ENCODE measurements at regions not wholly inside any gene's neighbourhood (a gene's known extent, or its start where the extent isn't known, plus 50 kb on each side); places are given as distances from the start of the nearest gene placed in this dataset.

DNA sequence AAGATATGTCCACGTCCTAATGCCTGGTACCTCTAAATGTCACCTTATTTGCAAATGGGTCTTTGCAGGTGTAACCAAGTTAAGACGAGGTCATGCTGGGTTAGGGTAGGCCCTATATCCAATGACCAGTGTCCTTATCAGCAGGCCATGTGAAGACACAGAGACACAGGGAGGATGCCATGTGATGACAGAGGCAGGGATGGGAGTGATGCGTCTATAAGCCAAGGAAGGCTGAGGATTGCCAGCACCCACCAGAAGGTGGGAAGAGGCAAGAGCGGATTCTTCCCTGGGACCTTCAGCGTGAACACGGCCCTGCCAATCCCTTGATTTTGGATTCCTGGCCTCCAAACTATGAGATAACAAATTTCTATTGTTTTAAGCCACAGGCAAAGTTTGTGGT, 123.4 kb upstream of the CXCL14 start:
- no peak overlapping the region for H3K27ac ChIP-seq (ENCODE audit: low read depth, low read length)
- no peaks in the 10 kb centered on the region for H3K9me3 ChIP-seq (ENCODE audit: control insufficient read depth, insufficient read depth, low read depth, low read length)
- no peak overlapping the region for H3K4me3 ChIP-seq (ENCODE audit: low read depth, low read length)
- H3K27me3 ChIP-seq (ENCODE audit: control insufficient read depth, insufficient read depth, low read length) = no peaks in the 10 kb centered on the region; the same call in 1 of the 2 replicates
- H3K4me1 ChIP-seq (ENCODE audit: control insufficient read depth, insufficient read depth, low read length) = peaks cover 5% of the 10 kb centered on the region; the same call in 1 of the 2 replicates
- no peak overlapping the region for H3K9ac ChIP-seq (ENCODE audit: low read length)
- H3K36me3 ChIP-seq (ENCODE audit: control insufficient read depth, insufficient read depth, low read length) = no peaks in the 10 kb centered on the region

DNA sequence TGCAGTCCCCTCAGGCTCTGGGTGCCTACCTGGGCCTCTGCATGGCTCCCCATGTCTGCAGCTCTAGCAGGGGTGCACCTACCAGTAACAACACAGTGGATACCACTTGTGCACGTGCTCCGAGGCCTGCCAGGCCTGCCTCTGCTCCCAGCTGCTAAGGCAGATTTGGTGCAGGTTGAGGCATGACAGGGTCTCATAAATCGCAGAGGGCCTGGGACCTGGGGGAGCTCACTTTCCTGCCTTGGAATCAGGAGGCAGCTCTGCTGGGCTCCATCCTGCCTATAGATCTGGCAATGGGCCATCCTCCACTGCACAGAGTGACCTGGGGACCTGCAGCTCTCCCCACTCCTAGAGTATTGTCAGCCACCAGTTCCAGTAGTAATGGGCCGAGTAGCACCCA, 121.9 kb upstream of the CXCL14 start:
- Histone ChIP-seq H3K4me1 (ENCODE audit: control insufficient read depth, insufficient read depth, low read length) (peaks cover 5% of the 10 kb centered on the region; the same call in 1 of the 2 replicates), H3K9ac (ENCODE audit: low read length) (no peak overlapping the region), H3K4me3 (ENCODE audit: low read depth, low read length) (no peak overlapping the region), H3K36me3 (ENCODE audit: control insufficient read depth, insufficient read depth, low read length) (no peaks in the 10 kb centered on the region), H3K9me3 (ENCODE audit: control insufficient read depth, insufficient read depth, low read depth, low read length) (no peaks in the 10 kb centered on the region), H3K27ac (ENCODE audit: low read depth, low read length) (no peak overlapping the region), H3K27me3 (ENCODE audit: control insufficient read depth, insufficient read depth, low read length) (no peaks in the 10 kb centered on the region; the same call in 1 of the 2 replicates)

- no peak overlapping the region for H3K27ac ChIP-seq (ENCODE audit: low read depth, low read length)
- no peaks in the 10 kb centered on the region for H3K9me3 ChIP-seq (ENCODE audit: control insufficient read depth, insufficient read depth, low read depth, low read length)
- H3K4me3 ChIP-seq (ENCODE audit: low read depth, low read length) = no peak overlapping the region
- no peak overlapping the region for H3K9ac ChIP-seq (ENCODE audit: low read length)
- H3K27me3 ChIP-seq (ENCODE audit: control insufficient read depth, insufficient read depth, low read length) = no peaks in the 10 kb centered on the region; the same call in 1 of the 2 replicates
- no peaks in the 10 kb centered on the region for H3K4me1 ChIP-seq (ENCODE audit: control insufficient read depth, insufficient read depth, low read length)
- no peaks in the 10 kb centered on the region for H3K36me3 ChIP-seq (ENCODE audit: control insufficient read depth, insufficient read depth, low read length)
These were observed 119.2 kb upstream of the CXCL14 start for GRCh38 chr5:135697959-135698345.

GRCh38 chr5:135697251-135697958, 118.6 kb upstream of the CXCL14 start:
- H3K27ac ChIP-seq (ENCODE audit: low read depth, low read length) = no peak overlapping the region
- H3K4me3 ChIP-seq (ENCODE audit: low read depth, low read length) = no peak overlapping the region
- H3K4me1 ChIP-seq (ENCODE audit: control insufficient read depth, insufficient read depth, low read length) = no peaks in the 10 kb centered on the region
- no peaks in the 10 kb centered on the region; the same call in 1 of the 2 replicates for H3K27me3 ChIP-seq (ENCODE audit: control insufficient read depth, insufficient read depth, low read length)
- no peak overlapping the region for H3K9ac ChIP-seq (ENCODE audit: low read length)
- no peaks in the 10 kb centered on the region for H3K9me3 ChIP-seq (ENCODE audit: control insufficient read depth, insufficient read depth, low read depth, low read length)
- no peaks in the 10 kb centered on the region for H3K36me3 ChIP-seq (ENCODE audit: control insufficient read depth, insufficient read depth, low read length)

DNA sequence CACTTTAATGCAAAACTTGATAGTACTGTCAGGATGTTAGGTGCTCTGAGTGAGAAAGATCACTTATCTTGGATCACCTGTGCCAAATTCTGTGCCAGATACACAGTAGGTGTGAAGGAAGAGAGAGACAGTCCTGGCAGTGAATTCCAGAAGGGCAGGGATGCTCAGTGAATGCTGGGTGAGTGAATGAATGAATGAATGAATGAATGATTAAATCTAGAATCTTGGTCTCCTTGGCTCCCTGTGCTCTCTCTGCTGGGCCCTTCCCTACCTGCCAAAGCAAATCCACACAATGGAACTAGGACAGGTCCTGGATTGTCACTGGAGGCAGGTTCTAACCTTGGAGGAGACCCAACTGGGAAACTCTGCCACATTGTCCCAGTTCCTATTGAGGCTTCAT, 117.5 kb upstream of the CXCL14 start:
- H3K27me3 ChIP-seq (ENCODE audit: control insufficient read depth, insufficient read depth, low read length) = no peaks in the 10 kb centered on the region; the same call in 1 of the 2 replicates

GRCh38 chr5:135695656-135696313, 117.0 kb upstream of the CXCL14 start:
- Histone ChIP-seq H3K27ac (ENCODE audit: low read depth, low read length) (no peak overlapping the region), H3K4me1 (ENCODE audit: control insufficient read depth, insufficient read depth, low read length) (no peaks in the 10 kb centered on the region), H3K4me3 (ENCODE audit: low read depth, low read length) (no peak overlapping the region), H3K9ac (ENCODE audit: low read length) (no peak overlapping the region), H3K36me3 (ENCODE audit: control insufficient read depth, insufficient read depth, low read length) (no peaks in the 10 kb centered on the region), H3K9me3 (ENCODE audit: control insufficient read depth, insufficient read depth, low read depth, low read length) (no peaks in the 10 kb centered on the region), H3K27me3 (ENCODE audit: control insufficient read depth, insufficient read depth, low read length) (no peaks in the 10 kb centered on the region; the same call in 1 of the 2 replicates)

More for the DNA sequence above, 117.5 kb upstream of the CXCL14 start:
- Histone ChIP-seq H3K27ac (ENCODE audit: low read depth, low read length) (no peak overlapping the region), H3K4me1 (ENCODE audit: control insufficient read depth, insufficient read depth, low read length) (no peaks in the 10 kb centered on the region), H3K9me3 (ENCODE audit: control insufficient read depth, insufficient read depth, low read depth, low read length) (no peaks in the 10 kb centered on the region), H3K36me3 (ENCODE audit: control insufficient read depth, insufficient read depth, low read length) (no peaks in the 10 kb centered on the region), H3K9ac (ENCODE audit: low read length) (no peak overlapping the region), H3K4me3 (ENCODE audit: low read depth, low read length) (no peak overlapping the region)

GRCh38 chr5:135694906-135695305, 116.1 kb upstream of the CXCL14 start:
- no peak overlapping the region for H3K4me3 ChIP-seq (ENCODE audit: low read depth, low read length)
- no peaks in the 10 kb centered on the region for H3K9me3 ChIP-seq (ENCODE audit: control insufficient read depth, insufficient read depth, low read depth, low read length)
- H3K9ac ChIP-seq (ENCODE audit: low read length) = no peak overlapping the region
- no peaks in the 10 kb centered on the region for H3K4me1 ChIP-seq (ENCODE audit: control insufficient read depth, insufficient read depth, low read length)
- no peaks in the 10 kb centered on the region; the same call in 1 of the 2 replicates for H3K27me3 ChIP-seq (ENCODE audit: control insufficient read depth, insufficient read depth, low read length)
- H3K36me3 ChIP-seq (ENCODE audit: control insufficient read depth, insufficient read depth, low read length) = no peaks in the 10 kb centered on the region
- no peak overlapping the region for H3K27ac ChIP-seq (ENCODE audit: low read depth, low read length)

DNA sequence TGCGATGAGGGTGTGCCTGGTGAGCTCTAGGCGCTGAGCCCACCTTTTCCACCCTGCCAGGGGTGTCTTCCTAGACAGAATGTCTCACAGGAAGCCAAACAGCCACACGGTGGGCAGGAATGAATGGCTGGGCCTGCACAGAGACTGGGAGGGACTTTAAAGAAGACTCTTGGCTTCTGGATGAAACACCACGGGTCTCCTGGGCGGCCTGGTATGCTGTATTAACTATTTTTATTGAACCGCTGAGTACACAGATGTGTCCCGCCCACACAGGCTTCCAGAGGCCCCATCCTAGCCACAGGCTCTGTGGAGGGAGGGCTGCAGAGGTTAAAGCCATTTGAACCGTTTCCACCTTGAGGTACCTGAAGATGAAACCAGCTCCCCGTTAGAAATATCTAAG, 115.2 kb upstream of the CXCL14 start:
- Histone ChIP-seq H3K4me1 (ENCODE audit: control insufficient read depth, insufficient read depth, low read length) (no peaks in the 10 kb centered on the region), H3K36me3 (ENCODE audit: control insufficient read depth, insufficient read depth, low read length) (no peaks in the 10 kb centered on the region), H3K9ac (ENCODE audit: low read length) (no peak overlapping the region), H3K27me3 (ENCODE audit: control insufficient read depth, insufficient read depth, low read length) (no peaks in the 10 kb centered on the region; the same call in 1 of the 2 replicates), H3K9me3 (ENCODE audit: control insufficient read depth, insufficient read depth, low read depth, low read length) (no peaks in the 10 kb centered on the region), H3K4me3 (ENCODE audit: low read depth, low read length) (no peak overlapping the region), H3K27ac (ENCODE audit: low read depth, low read length) (no peak overlapping the region)

GRCh38 chr5:135693371-135693955, 114.7 kb upstream of the CXCL14 start:
- H3K36me3 ChIP-seq (ENCODE audit: control insufficient read depth, insufficient read depth, low read length) = no peaks in the 10 kb centered on the region
- H3K4me3 ChIP-seq (ENCODE audit: low read depth, low read length) = no peak overlapping the region
- H3K27me3 ChIP-seq (ENCODE audit: control insufficient read depth, insufficient read depth, low read length) = no peaks in the 10 kb centered on the region; the same call in 1 of the 2 replicates
- no peaks in the 10 kb centered on the region for H3K4me1 ChIP-seq (ENCODE audit: control insufficient read depth, insufficient read depth, low read length)
- no peaks in the 10 kb centered on the region for H3K9me3 ChIP-seq (ENCODE audit: control insufficient read depth, insufficient read depth, low read depth, low read length)
- no peak overlapping the region for H3K9ac ChIP-seq (ENCODE audit: low read length)
- no peak overlapping the region for H3K27ac ChIP-seq (ENCODE audit: low read depth, low read length)

GRCh38 chr5:135691044-135691443, 112.3 kb upstream of the CXCL14 start:
- Histone ChIP-seq H3K36me3 (ENCODE audit: control insufficient read depth, insufficient read depth, low read length) (no peaks in the 10 kb centered on the region), H3K27me3 (ENCODE audit: control insufficient read depth, insufficient read depth, low read length) (peaks cover 4% of the 10 kb centered on the region; the same call in 1 of the 2 replicates), H3K4me1 (ENCODE audit: control insufficient read depth, insufficient read depth, low read length) (no peaks in the 10 kb centered on the region), H3K4me3 (ENCODE audit: low read depth, low read length) (no peak overlapping the region), H3K9ac (ENCODE audit: low read length) (no peak overlapping the region), H3K27ac (ENCODE audit: low read depth, low read length) (no peak overlapping the region), H3K9me3 (ENCODE audit: control insufficient read depth, insufficient read depth, low read depth, low read length) (no peaks in the 10 kb centered on the region)

DNA sequence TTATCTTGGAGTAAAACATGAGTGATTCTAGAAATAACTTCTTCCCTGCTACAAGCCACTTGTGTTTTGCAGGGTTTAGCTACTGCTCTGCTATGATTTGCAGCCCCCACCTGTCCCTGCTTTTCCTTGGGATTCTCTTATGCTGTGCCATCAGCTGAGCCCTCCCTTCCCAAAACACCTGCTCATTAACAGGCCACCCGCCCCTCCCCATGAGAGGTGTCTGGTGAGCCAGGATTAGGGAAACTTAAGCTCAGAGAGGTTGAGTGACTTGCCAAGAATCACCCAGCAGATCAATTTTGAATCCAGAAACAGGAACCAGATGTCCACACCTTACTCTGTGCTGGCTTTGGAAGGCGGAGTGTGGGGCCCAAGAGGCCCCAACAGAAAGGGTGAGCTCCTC, 111.7 kb upstream of the CXCL14 start:
- Histone ChIP-seq H3K9ac (ENCODE audit: low read length) (no peak overlapping the region), H3K36me3 (ENCODE audit: control insufficient read depth, insufficient read depth, low read length) (no peaks in the 10 kb centered on the region), H3K4me1 (ENCODE audit: control insufficient read depth, insufficient read depth, low read length) (no peaks in the 10 kb centered on the region), H3K9me3 (ENCODE audit: control insufficient read depth, insufficient read depth, low read depth, low read length) (no peaks in the 10 kb centered on the region), H3K27me3 (ENCODE audit: control insufficient read depth, insufficient read depth, low read length) (peaks cover 4% of the 10 kb centered on the region; the same call in 1 of the 2 replicates), H3K27ac (ENCODE audit: low read depth, low read length) (no peak overlapping the region), H3K4me3 (ENCODE audit: low read depth, low read length) (no peak overlapping the region)
